ENCODE measurements at regions not wholly inside any gene's neighbourhood (a gene's known extent, or its start where the extent isn't known, plus 50 kb on each side); places are given as distances from the start of the nearest gene placed in this dataset.

GRCh38 chr11:95690100-95690499 is 99.5 kb downstream of the FAM76B start:
- no peak overlapping the region for H3K27ac ChIP-seq (ENCODE audit: low read length)
- WGBS (ENCODE audit: insufficient coverage, low lambda C conversion rate), result no CpG with 5 or more reads among the region's 3 CpGs
- H3K36me3 ChIP-seq (ENCODE audit: control insufficient read depth, insufficient read depth, low read length), result no peaks in the 10 kb centered on the region
- H3K4me1 ChIP-seq (ENCODE audit: control insufficient read depth, insufficient read depth, low read length), result no peaks in the 10 kb centered on the region
- no peaks in the 10 kb centered on the region for H3K27me3 ChIP-seq (ENCODE audit: control insufficient read depth, insufficient read depth, low read length)
- no peak overlapping the region for H3K4me3 ChIP-seq (ENCODE audit: low read length)
- DNase-seq, result no peak
- no peaks in the 10 kb centered on the region for H3K9me3 ChIP-seq (ENCODE audit: control insufficient read depth, low read depth, low read length)

- WGBS (ENCODE audit: insufficient coverage, low lambda C conversion rate), result 60% methylated on average over 1 of the region's 7 CpGs
- DNase-seq, result no peak
- H3K4me3 ChIP-seq (ENCODE audit: low read length), result no peak overlapping the region
- no peak overlapping the region for H3K27ac ChIP-seq (ENCODE audit: low read length)
- no peaks in the 10 kb centered on the region for H3K36me3 ChIP-seq (ENCODE audit: control insufficient read depth, insufficient read depth, low read length)
- no peaks in the 10 kb centered on the region for H3K4me1 ChIP-seq (ENCODE audit: control insufficient read depth, insufficient read depth, low read length)
- no peaks in the 10 kb centered on the region for H3K27me3 ChIP-seq (ENCODE audit: control insufficient read depth, insufficient read depth, low read length)
- no peaks in the 10 kb centered on the region for H3K9me3 ChIP-seq (ENCODE audit: control insufficient read depth, low read depth, low read length)
These were observed 100.9 kb downstream of the FAM76B start for GRCh38 chr11:95688501-95689222.

GRCh38 chr11:95688015-95688414 is 101.6 kb downstream of the FAM76B start:
- Histone ChIP-seq H3K36me3 (ENCODE audit: control insufficient read depth, insufficient read depth, low read length) (no peaks in the 10 kb centered on the region), H3K9me3 (ENCODE audit: control insufficient read depth, low read depth, low read length) (no peaks in the 10 kb centered on the region), H3K4me3 (ENCODE audit: low read length) (no peak overlapping the region), H3K27ac (ENCODE audit: low read length) (no peak overlapping the region), H3K27me3 (ENCODE audit: control insufficient read depth, insufficient read depth, low read length) (no peaks in the 10 kb centered on the region), H3K4me1 (ENCODE audit: control insufficient read depth, insufficient read depth, low read length) (no peaks in the 10 kb centered on the region)
- 70% methylated on average over 2 of the region's 2 CpGs for WGBS (ENCODE audit: insufficient coverage, low lambda C conversion rate)
- DNase-seq, result no peak

GRCh38 chr11:95686265-95686664 is 103.3 kb downstream of the FAM76B start:
- no peak for DNase-seq
- H3K27me3 ChIP-seq (ENCODE audit: control insufficient read depth, insufficient read depth, low read length), result no peaks in the 10 kb centered on the region
- H3K9me3 ChIP-seq (ENCODE audit: control insufficient read depth, low read depth, low read length), result no peaks in the 10 kb centered on the region
- H3K36me3 ChIP-seq (ENCODE audit: control insufficient read depth, insufficient read depth, low read length), result no peaks in the 10 kb centered on the region
- H3K27ac ChIP-seq (ENCODE audit: low read length), result no peak overlapping the region
- no peaks in the 10 kb centered on the region for H3K4me1 ChIP-seq (ENCODE audit: control insufficient read depth, insufficient read depth, low read length)
- 94% methylated on average over 2 of the region's 3 CpGs for WGBS (ENCODE audit: insufficient coverage, low lambda C conversion rate)
- no peak overlapping the region for H3K4me3 ChIP-seq (ENCODE audit: low read length)

GRCh38 chr11:95684701-95685100 is 104.9 kb downstream of the FAM76B start:
- Histone ChIP-seq H3K4me3 (ENCODE audit: low read length) (no peak overlapping the region), H3K4me1 (ENCODE audit: control insufficient read depth, insufficient read depth, low read length) (no peaks in the 10 kb centered on the region), H3K27ac (ENCODE audit: low read length) (no peak overlapping the region), H3K36me3 (ENCODE audit: control insufficient read depth, insufficient read depth, low read length) (no peaks in the 10 kb centered on the region), H3K27me3 (ENCODE audit: control insufficient read depth, insufficient read depth, low read length) (no peaks in the 10 kb centered on the region), H3K9me3 (ENCODE audit: control insufficient read depth, low read depth, low read length) (no peaks in the 10 kb centered on the region)
- DNase-seq, result no peak
- WGBS (ENCODE audit: insufficient coverage, low lambda C conversion rate), result 100% methylated on average over 1 of the region's 2 CpGs

- no peaks in the 10 kb centered on the region for H3K36me3 ChIP-seq (ENCODE audit: control insufficient read depth, insufficient read depth, low read length)
- H3K27ac ChIP-seq (ENCODE audit: low read length), result no peak overlapping the region
- H3K4me1 ChIP-seq (ENCODE audit: control insufficient read depth, insufficient read depth, low read length), result no peaks in the 10 kb centered on the region
- H3K4me3 ChIP-seq (ENCODE audit: low read length), result no peak overlapping the region
- H3K27me3 ChIP-seq (ENCODE audit: control insufficient read depth, insufficient read depth, low read length), result no peaks in the 10 kb centered on the region
- no peaks in the 10 kb centered on the region for H3K9me3 ChIP-seq (ENCODE audit: control insufficient read depth, low read depth, low read length)
- no peak for DNase-seq
- WGBS (ENCODE audit: insufficient coverage, low lambda C conversion rate), result 100% methylated on average over 1 of the region's 1 CpG
These were observed 105.4 kb downstream of the FAM76B start for GRCh38 chr11:95684170-95684569.

- Histone ChIP-seq H3K27ac (ENCODE audit: low read length) (no peak overlapping the region), H3K4me3 (ENCODE audit: low read length) (no peak overlapping the region), H3K9me3 (ENCODE audit: control insufficient read depth, low read depth, low read length) (no peaks in the 10 kb centered on the region), H3K36me3 (ENCODE audit: control insufficient read depth, insufficient read depth, low read length) (no peaks in the 10 kb centered on the region), H3K27me3 (ENCODE audit: control insufficient read depth, insufficient read depth, low read length) (no peaks in the 10 kb centered on the region), H3K4me1 (ENCODE audit: control insufficient read depth, insufficient read depth, low read length) (no peaks in the 10 kb centered on the region)
- WGBS (ENCODE audit: insufficient coverage, low lambda C conversion rate), result 100% methylated on average over 1 of the region's 2 CpGs
- DNase-seq, result no peak
These were observed 107.0 kb downstream of the FAM76B start for GRCh38 chr11:95682552-95682951.

- Histone ChIP-seq H3K27me3 (ENCODE audit: control insufficient read depth, insufficient read depth, low read length) (no peaks in the 10 kb centered on the region), H3K36me3 (ENCODE audit: control insufficient read depth, insufficient read depth, low read length) (no peaks in the 10 kb centered on the region), H3K4me1 (ENCODE audit: control insufficient read depth, insufficient read depth, low read length) (no peaks in the 10 kb centered on the region), H3K4me3 (ENCODE audit: low read length) (no peak overlapping the region), H3K9me3 (ENCODE audit: control insufficient read depth, low read depth, low read length) (no peaks in the 10 kb centered on the region), H3K27ac (ENCODE audit: low read length) (peak overlapping the region; percentile 4)
- peak; percentile 16 to 28 for DNase-seq
- 94% methylated on average over 3 of the region's 3 CpGs for WGBS (ENCODE audit: insufficient coverage, low lambda C conversion rate)
These were observed 109.2 kb downstream of the FAM76B start for GRCh38 chr11:95680169-95680929.

GRCh38 chr11:95678988-95679387 is 110.6 kb downstream of the FAM76B start:
- H3K4me1 ChIP-seq (ENCODE audit: control insufficient read depth, insufficient read depth, low read length), result no peaks in the 10 kb centered on the region
- H3K27ac ChIP-seq (ENCODE audit: low read length), result no peak overlapping the region
- DNase-seq, result no peak
- no peaks in the 10 kb centered on the region for H3K27me3 ChIP-seq (ENCODE audit: control insufficient read depth, insufficient read depth, low read length)
- 100% methylated on average over 3 of the region's 4 CpGs for WGBS (ENCODE audit: insufficient coverage, low lambda C conversion rate)
- H3K4me3 ChIP-seq (ENCODE audit: low read length), result no peak overlapping the region
- H3K9me3 ChIP-seq (ENCODE audit: control insufficient read depth, low read depth, low read length), result no peaks in the 10 kb centered on the region
- no peaks in the 10 kb centered on the region for H3K36me3 ChIP-seq (ENCODE audit: control insufficient read depth, insufficient read depth, low read length)

GRCh38 chr11:95676308-95676707 is 113.3 kb downstream of the FAM76B start:
- no peak overlapping the region for H3K27ac ChIP-seq (ENCODE audit: low read length)
- no peak overlapping the region for H3K4me3 ChIP-seq (ENCODE audit: low read length)
- WGBS (ENCODE audit: insufficient coverage, low lambda C conversion rate), result 83% methylated on average over 1 of the region's 4 CpGs
- DNase-seq, result no peak
- no peaks in the 10 kb centered on the region for H3K4me1 ChIP-seq (ENCODE audit: control insufficient read depth, insufficient read depth, low read length)
- no peaks in the 10 kb centered on the region for H3K27me3 ChIP-seq (ENCODE audit: control insufficient read depth, insufficient read depth, low read length)
- H3K9me3 ChIP-seq (ENCODE audit: control insufficient read depth, low read depth, low read length), result no peaks in the 10 kb centered on the region
- H3K36me3 ChIP-seq (ENCODE audit: control insufficient read depth, insufficient read depth, low read length), result no peaks in the 10 kb centered on the region

Data from large intestine (tissue), 3 donors.